DOHH2 (cell line): ENCODE measurements at regions not wholly inside any gene's neighbourhood (a gene's known extent, or its start where the extent isn't known, plus 50 kb on each side); places are given as distances from the start of the nearest gene placed in this dataset.

ENCODE experiments used
- CTCF ChIP-seq: fragments of 200-600 bp; sonication (generic); IDR thresholded peaks from one replicate; pipeline ENCODE4 v1.5.1; 2014; ENCODE audit warnings: antibody characterized with exemption, mild to moderate bottlenecking, low read depth, low read length; ENCODE audit not compliant: poor library complexity, severe bottlenecking
- EZH2phosphoT487 ChIP-seq: fragments of 200-600 bp; sonication (generic); IDR thresholded peaks from 2 replicates; pipeline ENCODE4 v1.6.1; 2017; ENCODE audit warnings: borderline replicate concordance, mild to moderate bottlenecking, antibody characterized with exemption, low read length, moderate library complexity, mixed read lengths

GRCh38 chr9:1404940-1405339 is 354.8 kb downstream of the DMRT2 start:
- TF ChIP-seq CTCF: no peak
- TF ChIP-seq EZH2phosphoT487: no peak
